ENCODE measurements at regions not wholly inside any gene's neighbourhood (a gene's known extent, or its start where the extent isn't known, plus 50 kb on each side); places are given as distances from the start of the nearest gene placed in this dataset.
"Not testable (repeated sequence)": the region's sequence is repeated elsewhere in the genome, so short reads cannot be mapped to it uniquely, and the experiment has no call there.

DNA sequence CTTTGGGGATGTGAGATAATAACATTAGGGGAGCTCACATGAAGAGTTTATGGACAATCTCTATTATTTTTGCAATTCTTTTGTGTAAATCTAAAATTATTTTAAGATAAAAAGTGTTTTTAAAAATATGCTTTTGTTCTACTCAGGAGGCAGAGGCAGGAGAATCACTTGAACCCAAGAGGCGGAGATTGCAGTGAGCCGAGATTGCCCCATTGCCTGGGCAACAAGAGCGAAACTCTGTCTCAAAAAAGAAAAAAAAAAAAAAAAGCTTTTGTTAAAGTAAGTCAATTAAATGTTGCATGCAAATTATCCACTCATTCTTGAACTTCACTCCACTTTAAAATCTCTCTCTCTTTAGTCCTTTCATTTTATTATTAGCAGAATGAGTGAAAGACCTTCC, 193.3 kb upstream of the IRS2 start:
- not testable (repeated sequence) for H3K27ac ChIP-seq (ENCODE audit: low read length); DNase-seq (ENCODE audit: low read depth, low spot score); H3K27me3 ChIP-seq (ENCODE audit: control insufficient read depth, insufficient read depth, low read length); H3K4me3 ChIP-seq (ENCODE audit: low read length); H3K9me3 ChIP-seq (ENCODE audit: control insufficient read depth, insufficient read depth, low read length); H3K36me3 ChIP-seq (ENCODE audit: control insufficient read depth, insufficient read depth, low read length); H3K4me1 ChIP-seq (ENCODE audit: control insufficient read depth, insufficient read depth, low read length)
- no CpG with 5 or more reads among the region's 3 CpGs for WGBS (ENCODE audit: insufficient coverage, insufficient read length)

- Histone ChIP-seq H3K9me3 (ENCODE audit: control insufficient read depth, insufficient read depth, low read length) (no peaks in the 10 kb centered on the region), H3K27me3 (ENCODE audit: control insufficient read depth, insufficient read depth, low read length) (no peaks in the 10 kb centered on the region), H3K4me1 (ENCODE audit: control insufficient read depth, insufficient read depth, low read length) (no peaks in the 10 kb centered on the region), H3K36me3 (ENCODE audit: control insufficient read depth, insufficient read depth, low read length) (no peaks in the 10 kb centered on the region), H3K4me3 (ENCODE audit: low read length) (no peak overlapping the region), H3K27ac (ENCODE audit: low read length) (no peak overlapping the region)
- WGBS (ENCODE audit: insufficient coverage, insufficient read length), result no CpG with 5 or more reads among the region's 6 CpGs
- no peak for DNase-seq (ENCODE audit: low read depth, low spot score)
Observed at GRCh38 chr13:109979228-109979627, 192.8 kb upstream of the IRS2 start.

GRCh38 chr13:109977212-109977968, 191.0 kb upstream of the IRS2 start:
- no peaks in the 10 kb centered on the region for H3K36me3 ChIP-seq (ENCODE audit: control insufficient read depth, insufficient read depth, low read length)
- 100% methylated on average over 1 of the region's 11 CpGs for WGBS (ENCODE audit: insufficient coverage, insufficient read length)
- DNase-seq (ENCODE audit: low read depth, low spot score), result no peak

DNA sequence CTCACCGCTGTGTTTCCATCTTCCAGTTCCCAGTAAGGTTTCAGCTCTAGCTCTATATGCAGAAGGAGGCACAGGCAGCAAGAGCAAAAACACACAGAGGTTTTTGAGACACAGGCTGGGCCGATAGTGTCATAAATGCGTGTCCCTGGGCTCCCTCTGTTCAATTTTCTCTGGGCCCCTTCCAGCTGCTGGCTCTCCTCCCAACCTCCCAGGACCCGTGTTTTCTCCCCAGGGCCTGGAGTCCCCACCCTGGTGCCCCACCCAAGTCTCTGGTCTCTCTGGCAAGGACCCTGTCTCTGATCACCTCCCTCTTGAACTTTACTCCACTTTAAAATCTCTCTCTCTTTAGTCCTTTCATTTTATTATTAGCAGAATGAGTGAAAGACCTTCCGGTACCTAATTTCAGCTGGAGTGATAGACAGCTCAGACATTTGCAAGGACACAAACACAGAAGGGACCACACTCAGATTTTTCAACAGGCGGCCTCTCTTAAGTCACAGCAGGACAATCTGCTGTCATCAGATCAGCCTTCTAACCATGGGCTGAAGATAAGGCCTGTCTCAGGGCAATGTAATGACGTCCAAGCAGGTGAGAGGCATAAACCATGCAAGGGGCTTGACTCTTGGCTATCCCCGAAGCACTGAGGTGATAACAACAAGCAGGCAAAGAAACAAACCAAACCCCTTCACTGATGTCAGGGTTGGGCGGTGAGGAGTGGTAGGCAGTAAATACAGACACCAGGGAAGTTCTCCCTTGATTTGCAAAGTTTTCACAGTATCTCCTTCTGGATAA, 190.0 kb upstream of the IRS2 start:
- WGBS (ENCODE audit: insufficient coverage, insufficient read length), result no CpG with 5 or more reads among the region's 9 CpGs
- no peak overlapping the region for H3K27ac ChIP-seq (ENCODE audit: low read length)
- no peaks in the 10 kb centered on the region for H3K27me3 ChIP-seq (ENCODE audit: control insufficient read depth, insufficient read depth, low read length)
- H3K9me3 ChIP-seq (ENCODE audit: control insufficient read depth, insufficient read depth, low read length), result no peaks in the 10 kb centered on the region
- no peaks in the 10 kb centered on the region for H3K4me1 ChIP-seq (ENCODE audit: control insufficient read depth, insufficient read depth, low read length)
- no peaks in the 10 kb centered on the region for H3K36me3 ChIP-seq (ENCODE audit: control insufficient read depth, insufficient read depth, low read length)
- DNase-seq (ENCODE audit: low read depth, low spot score), result no peak
- H3K4me3 ChIP-seq (ENCODE audit: low read length), result no peak overlapping the region

More at GRCh38 chr13:109977212-109977968, 191.0 kb upstream of the IRS2 start:
- no peaks in the 10 kb centered on the region for H3K9me3 ChIP-seq (ENCODE audit: control insufficient read depth, insufficient read depth, low read length)
- H3K4me3 ChIP-seq (ENCODE audit: low read length), result no peak overlapping the region
- H3K27me3 ChIP-seq (ENCODE audit: control insufficient read depth, insufficient read depth, low read length), result no peaks in the 10 kb centered on the region
- no peak overlapping the region for H3K27ac ChIP-seq (ENCODE audit: low read length)
- no peaks in the 10 kb centered on the region for H3K4me1 ChIP-seq (ENCODE audit: control insufficient read depth, insufficient read depth, low read length)

- no peak overlapping the region for H3K27ac ChIP-seq (ENCODE audit: low read length)
- H3K27me3 ChIP-seq (ENCODE audit: control insufficient read depth, insufficient read depth, low read length), result no peaks in the 10 kb centered on the region
- no CpG with 5 or more reads among the region's 7 CpGs for WGBS (ENCODE audit: insufficient coverage, insufficient read length)
- DNase-seq (ENCODE audit: low read depth, low spot score), result no peak
- H3K4me3 ChIP-seq (ENCODE audit: low read length), result no peak overlapping the region
- no peaks in the 10 kb centered on the region for H3K36me3 ChIP-seq (ENCODE audit: control insufficient read depth, insufficient read depth, low read length)
- H3K9me3 ChIP-seq (ENCODE audit: control insufficient read depth, insufficient read depth, low read length), result no peaks in the 10 kb centered on the region
- H3K4me1 ChIP-seq (ENCODE audit: control insufficient read depth, insufficient read depth, low read length), result no peaks in the 10 kb centered on the region
Observed at GRCh38 chr13:109974354-109974753, 188.0 kb upstream of the IRS2 start.

- Histone ChIP-seq H3K27ac (ENCODE audit: low read length) (no peak overlapping the region), H3K4me3 (ENCODE audit: low read length) (no peak overlapping the region), H3K4me1 (ENCODE audit: control insufficient read depth, insufficient read depth, low read length) (no peaks in the 10 kb centered on the region), H3K27me3 (ENCODE audit: control insufficient read depth, insufficient read depth, low read length) (no peaks in the 10 kb centered on the region), H3K9me3 (ENCODE audit: control insufficient read depth, insufficient read depth, low read length) (no peaks in the 10 kb centered on the region), H3K36me3 (ENCODE audit: control insufficient read depth, insufficient read depth, low read length) (no peaks in the 10 kb centered on the region)
- no CpG with 5 or more reads among the region's 10 CpGs for WGBS (ENCODE audit: insufficient coverage, insufficient read length)
- no peak for DNase-seq (ENCODE audit: low read depth, low spot score)
Observed at GRCh38 chr13:109973279-109973678, 186.9 kb upstream of the IRS2 start.

DNA sequence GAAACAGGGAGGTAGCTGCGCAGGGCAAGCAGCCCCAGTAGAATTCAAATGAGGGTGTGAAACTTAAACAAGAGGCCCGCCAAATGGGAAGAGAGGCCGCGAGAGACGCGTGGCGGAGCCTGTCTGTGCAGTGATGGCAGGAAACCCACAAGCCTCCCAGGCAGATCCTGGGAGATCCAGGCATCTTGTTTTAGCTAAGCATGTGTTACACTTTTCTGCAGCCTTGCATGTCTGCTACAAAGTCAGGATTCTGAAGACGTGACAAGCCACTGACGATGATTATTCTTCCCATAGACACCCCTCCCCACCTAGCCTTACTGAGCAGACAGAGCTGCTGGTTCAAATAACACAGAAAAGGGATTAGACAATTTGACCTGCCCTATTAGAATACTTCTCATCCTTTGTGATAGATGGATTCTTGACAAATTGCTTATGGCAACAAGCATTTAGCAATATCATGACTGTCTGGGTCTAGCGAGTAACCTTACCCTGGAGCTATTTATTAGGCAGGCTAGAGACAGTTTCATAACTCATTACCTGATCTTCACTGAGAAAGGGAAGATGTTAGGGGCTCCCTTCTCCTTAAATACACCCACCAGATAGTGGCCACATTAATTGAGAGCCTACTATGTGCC, 185.2 kb upstream of the IRS2 start:
- no CpG with 5 or more reads among the region's 10 CpGs for WGBS (ENCODE audit: insufficient coverage, insufficient read length)
- H3K27ac ChIP-seq (ENCODE audit: low read length), result no peak overlapping the region
- H3K4me3 ChIP-seq (ENCODE audit: low read length), result no peak overlapping the region
- no peaks in the 10 kb centered on the region for H3K4me1 ChIP-seq (ENCODE audit: control insufficient read depth, insufficient read depth, low read length)
- H3K36me3 ChIP-seq (ENCODE audit: control insufficient read depth, insufficient read depth, low read length), result no peaks in the 10 kb centered on the region
- no peaks in the 10 kb centered on the region for H3K9me3 ChIP-seq (ENCODE audit: control insufficient read depth, insufficient read depth, low read length)
- no peaks in the 10 kb centered on the region for H3K27me3 ChIP-seq (ENCODE audit: control insufficient read depth, insufficient read depth, low read length)
- DNase-seq (ENCODE audit: low read depth, low spot score), result no peak

GRCh38 chr13:109971006-109971405, 184.6 kb upstream of the IRS2 start:
- no peak overlapping the region for H3K4me3 ChIP-seq (ENCODE audit: low read length)
- no peaks in the 10 kb centered on the region for H3K27me3 ChIP-seq (ENCODE audit: control insufficient read depth, insufficient read depth, low read length)
- no peak for DNase-seq (ENCODE audit: low read depth, low spot score)
- no peak overlapping the region for H3K27ac ChIP-seq (ENCODE audit: low read length)
- no peaks in the 10 kb centered on the region for H3K4me1 ChIP-seq (ENCODE audit: control insufficient read depth, insufficient read depth, low read length)
- no CpG with 5 or more reads among the region's 7 CpGs for WGBS (ENCODE audit: insufficient coverage, insufficient read length)
- H3K36me3 ChIP-seq (ENCODE audit: control insufficient read depth, insufficient read depth, low read length), result no peaks in the 10 kb centered on the region
- no peaks in the 10 kb centered on the region for H3K9me3 ChIP-seq (ENCODE audit: control insufficient read depth, insufficient read depth, low read length)

GRCh38 chr13:109968876-109969577, 182.6 kb upstream of the IRS2 start:
- Histone ChIP-seq H3K4me3 (ENCODE audit: low read length) (no peak overlapping the region), H3K36me3 (ENCODE audit: control insufficient read depth, insufficient read depth, low read length) (no peaks in the 10 kb centered on the region), H3K9me3 (ENCODE audit: control insufficient read depth, insufficient read depth, low read length) (no peaks in the 10 kb centered on the region), H3K27me3 (ENCODE audit: control insufficient read depth, insufficient read depth, low read length) (no peaks in the 10 kb centered on the region), H3K4me1 (ENCODE audit: control insufficient read depth, insufficient read depth, low read length) (no peaks in the 10 kb centered on the region), H3K27ac (ENCODE audit: low read length) (no peak overlapping the region)
- no CpG with 5 or more reads among the region's 12 CpGs for WGBS (ENCODE audit: insufficient coverage, insufficient read length)
- DNase-seq (ENCODE audit: low read depth, low spot score), result no peak

DNA sequence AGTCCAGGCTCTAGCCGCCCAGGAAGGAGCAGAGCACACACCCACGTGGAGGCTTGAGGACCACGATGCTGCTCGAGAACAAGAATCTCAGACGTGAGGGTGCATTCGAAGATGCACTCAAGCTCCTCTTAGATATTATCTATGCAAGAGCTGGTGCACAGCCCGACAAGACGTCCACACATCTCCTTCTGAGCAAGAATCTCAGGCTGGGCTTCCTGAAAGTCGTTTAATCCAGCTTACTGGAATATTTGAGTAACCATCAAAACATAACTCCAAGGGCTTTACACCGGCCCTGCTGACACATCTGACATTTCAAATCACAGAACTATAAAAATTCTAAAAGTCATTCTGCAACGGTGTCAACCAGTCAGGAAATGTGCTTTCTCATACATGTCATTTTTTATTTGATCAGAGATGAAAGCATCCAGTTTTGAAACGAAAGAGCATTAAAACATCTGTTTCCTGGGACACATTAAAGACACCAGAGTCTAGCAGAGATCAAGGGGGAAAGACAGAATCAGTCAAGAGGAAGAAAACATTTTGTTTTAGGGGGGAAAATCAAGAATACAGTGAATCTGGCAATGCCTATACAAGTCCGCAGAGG, 177.7 kb upstream of the IRS2 start:
- no CpG with 5 or more reads among the region's 13 CpGs for WGBS (ENCODE audit: insufficient coverage, insufficient read length)
- Histone ChIP-seq H3K4me3 (ENCODE audit: low read length) (no peak overlapping the region), H3K9me3 (ENCODE audit: control insufficient read depth, insufficient read depth, low read length) (no peaks in the 10 kb centered on the region), H3K27me3 (ENCODE audit: control insufficient read depth, insufficient read depth, low read length) (no peaks in the 10 kb centered on the region), H3K27ac (ENCODE audit: low read length) (no peak overlapping the region), H3K36me3 (ENCODE audit: control insufficient read depth, insufficient read depth, low read length) (no peaks in the 10 kb centered on the region), H3K4me1 (ENCODE audit: control insufficient read depth, insufficient read depth, low read length) (no peaks in the 10 kb centered on the region)
- no peak for DNase-seq (ENCODE audit: low read depth, low spot score)
